ENCODE measurements at regions not wholly inside any gene's neighbourhood (a gene's known extent, or its start where the extent isn't known, plus 50 kb on each side); places are given as distances from the start of the nearest gene placed in this dataset.

DNA sequence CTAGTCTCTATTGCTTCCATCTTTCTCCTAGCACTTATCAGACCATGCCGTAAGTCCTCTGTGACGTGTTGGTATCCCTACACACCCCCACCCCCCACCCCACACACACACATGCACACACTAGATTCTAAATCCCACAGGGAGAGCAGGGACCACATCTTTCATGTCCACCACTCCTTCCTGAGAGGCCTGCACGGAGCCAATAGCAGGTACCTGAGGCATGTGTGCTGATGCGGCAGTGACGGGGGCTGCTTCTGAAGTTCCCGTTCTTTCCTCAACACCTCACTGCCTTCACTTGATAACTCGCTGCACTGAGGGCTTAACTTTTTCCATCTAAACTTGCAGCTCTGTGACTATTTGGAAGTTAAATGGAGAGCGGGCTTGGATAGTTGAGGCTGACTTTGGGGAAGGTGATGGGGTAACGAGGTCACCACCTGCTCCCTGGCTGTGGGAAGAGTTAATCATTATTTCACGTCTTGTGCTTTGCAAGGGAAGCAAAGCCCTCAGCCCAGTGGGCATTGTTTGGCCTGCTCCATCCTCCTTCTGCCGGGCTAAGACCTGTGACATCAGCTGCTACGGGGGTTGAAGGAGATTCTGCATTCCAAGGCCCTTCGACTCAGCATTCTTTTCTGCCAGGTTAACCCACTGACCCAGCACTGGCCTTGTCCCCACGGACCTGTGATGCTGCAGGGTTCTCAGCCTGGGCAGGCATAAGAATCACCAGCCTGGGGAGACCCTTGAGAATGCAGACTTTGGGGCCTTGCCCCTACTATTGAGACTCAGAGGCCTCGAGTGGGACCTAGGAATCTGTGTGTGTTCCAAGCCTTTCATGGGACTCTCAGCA, 187.8 kb downstream of the ANKRD60 start:
- DNase-seq = no peak
- peaks cover 6% of the 10 kb centered on the region for H3K9me3 Mint-ChIP-seq (ENCODE audit: unreplicated experiment)
- H3K27me3 Mint-ChIP-seq (ENCODE audit: unreplicated experiment) = peaks cover 9% of the 10 kb centered on the region

DNA sequence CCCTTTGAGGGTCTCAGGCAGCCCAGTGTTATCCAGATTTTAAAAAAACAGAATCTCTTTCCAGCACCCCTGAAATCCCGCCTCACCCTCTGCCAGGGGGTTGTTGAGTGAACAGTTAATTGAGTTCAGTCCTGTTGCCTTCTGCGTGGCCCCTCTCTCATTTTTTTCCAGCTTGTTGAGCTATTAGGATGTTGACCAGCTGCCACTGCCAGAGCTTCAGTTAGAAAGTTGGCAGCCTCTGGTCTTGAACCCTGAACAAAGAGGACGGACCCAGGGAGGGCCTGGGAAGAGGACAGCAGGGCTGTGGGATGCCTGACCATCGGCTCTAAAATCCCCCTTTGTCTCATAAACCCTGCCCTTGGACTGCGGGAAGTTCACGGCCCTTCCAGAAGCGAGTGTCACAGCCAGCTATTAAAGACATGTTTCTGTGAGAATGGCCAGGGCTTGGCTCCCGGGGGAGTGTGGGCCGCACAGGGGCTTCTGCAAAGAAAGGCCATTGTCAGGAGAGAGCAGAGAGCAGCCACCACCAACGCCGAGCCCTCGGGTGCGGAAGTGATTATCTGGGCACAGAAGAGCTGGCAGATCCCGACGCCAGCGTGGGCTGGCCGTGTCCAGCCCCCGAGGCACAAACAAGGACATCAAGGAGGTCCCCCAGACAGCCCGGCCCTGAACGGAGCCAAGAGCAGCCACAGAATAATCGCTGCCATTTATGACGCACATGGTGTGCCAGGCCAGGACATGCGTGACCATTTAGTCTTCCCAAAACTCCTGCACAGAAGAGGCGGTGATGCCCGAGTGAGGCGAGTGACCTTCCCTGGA, 189.0 kb downstream of the ANKRD60 start:
- DNase-seq = peak; percentile 52
- Mint-ChIP-seq H3K36me3 (ENCODE audit: unreplicated experiment) (peaks cover 4% of the 10 kb centered on the region), H3K4me3 (ENCODE audit: unreplicated experiment) (no peak overlapping the region), H3K27ac (ENCODE audit: unreplicated experiment) (peak overlapping the region; percentile 11), H3K9me3 (ENCODE audit: unreplicated experiment) (peaks cover 6% of the 10 kb centered on the region), H3K27me3 (ENCODE audit: unreplicated experiment) (peaks cover 9% of the 10 kb centered on the region), H3K4me1 (ENCODE audit: low read depth, unreplicated experiment) (peaks cover 20% of the 10 kb centered on the region)
- TF ChIP-seq, protein P1, sequence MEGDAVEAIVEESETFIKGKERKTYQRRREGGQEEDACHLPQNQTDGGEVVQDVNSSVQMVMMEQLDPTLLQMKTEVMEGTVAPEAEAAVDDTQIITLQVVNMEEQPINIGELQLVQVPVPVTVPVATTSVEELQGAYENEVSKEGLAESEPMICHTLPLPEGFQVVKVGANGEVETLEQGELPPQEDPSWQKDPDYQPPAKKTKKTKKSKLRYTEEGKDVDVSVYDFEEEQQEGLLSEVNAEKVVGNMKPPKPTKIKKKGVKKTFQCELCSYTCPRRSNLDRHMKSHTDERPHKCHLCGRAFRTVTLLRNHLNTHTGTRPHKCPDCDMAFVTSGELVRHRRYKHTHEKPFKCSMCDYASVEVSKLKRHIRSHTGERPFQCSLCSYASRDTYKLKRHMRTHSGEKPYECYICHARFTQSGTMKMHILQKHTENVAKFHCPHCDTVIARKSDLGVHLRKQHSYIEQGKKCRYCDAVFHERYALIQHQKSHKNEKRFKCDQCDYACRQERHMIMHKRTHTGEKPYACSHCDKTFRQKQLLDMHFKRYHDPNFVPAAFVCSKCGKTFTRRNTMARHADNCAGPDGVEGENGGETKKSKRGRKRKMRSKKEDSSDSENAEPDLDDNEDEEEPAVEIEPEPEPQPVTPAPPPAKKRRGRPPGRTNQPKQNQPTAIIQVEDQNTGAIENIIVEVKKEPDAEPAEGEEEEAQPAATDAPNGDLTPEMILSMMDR (IDR thresholded peaks at IDR 0.05; ENCODE audit: partially characterized antibody, unreplicated experiment) = no peak

More for the DNA sequence above, 187.8 kb downstream of the ANKRD60 start:
- TF ChIP-seq, protein P1 (IDR thresholded peaks at IDR 0.05; ENCODE audit: partially characterized antibody, unreplicated experiment) = no peak
- Mint-ChIP-seq H3K36me3 (ENCODE audit: unreplicated experiment) (peaks cover 4% of the 10 kb centered on the region), H3K4me1 (ENCODE audit: low read depth, unreplicated experiment) (peaks cover 29% of the 10 kb centered on the region), H3K4me3 (ENCODE audit: unreplicated experiment) (no peak overlapping the region), H3K27ac (ENCODE audit: unreplicated experiment) (no peak overlapping the region)

DNA sequence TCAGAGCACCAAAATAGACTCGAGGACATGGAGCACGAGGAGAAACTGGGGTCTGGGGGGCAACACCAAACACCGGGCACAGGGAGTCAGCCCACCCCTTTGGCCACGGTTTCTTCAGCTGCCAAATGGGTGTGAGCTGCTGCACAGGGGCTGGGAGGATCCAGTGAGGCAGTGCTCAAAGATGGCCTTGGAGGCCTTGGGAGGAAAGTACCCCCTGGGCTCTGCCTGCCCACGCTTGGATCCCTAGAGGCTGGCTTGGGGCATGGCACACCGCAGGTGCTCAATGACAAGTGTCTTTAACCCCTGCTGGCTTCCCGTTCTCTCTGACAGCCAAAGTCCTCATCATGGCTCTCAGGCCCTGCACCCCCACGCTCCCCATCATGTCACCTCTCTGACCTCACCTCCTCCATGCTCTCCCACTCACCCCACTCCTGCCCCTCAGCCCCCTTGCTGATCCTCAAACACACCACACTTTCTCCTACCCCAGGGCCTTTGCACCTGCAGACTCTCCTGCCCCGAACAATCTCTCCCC, 190.3 kb downstream of the ANKRD60 start:
- Mint-ChIP-seq H3K4me1 (ENCODE audit: low read depth, unreplicated experiment) (peaks cover 10% of the 10 kb centered on the region), H3K9me3 (ENCODE audit: unreplicated experiment) (peaks cover 4% of the 10 kb centered on the region), H3K36me3 (ENCODE audit: unreplicated experiment) (peaks cover 4% of the 10 kb centered on the region), H3K27me3 (ENCODE audit: unreplicated experiment) (peaks cover 6% of the 10 kb centered on the region), H3K4me3 (ENCODE audit: unreplicated experiment) (no peak overlapping the region), H3K27ac (ENCODE audit: unreplicated experiment) (no peak overlapping the region)
- TF ChIP-seq, protein P1 (IDR thresholded peaks at IDR 0.05; ENCODE audit: partially characterized antibody, unreplicated experiment) = no peak
- DNase-seq = no peak

DNA sequence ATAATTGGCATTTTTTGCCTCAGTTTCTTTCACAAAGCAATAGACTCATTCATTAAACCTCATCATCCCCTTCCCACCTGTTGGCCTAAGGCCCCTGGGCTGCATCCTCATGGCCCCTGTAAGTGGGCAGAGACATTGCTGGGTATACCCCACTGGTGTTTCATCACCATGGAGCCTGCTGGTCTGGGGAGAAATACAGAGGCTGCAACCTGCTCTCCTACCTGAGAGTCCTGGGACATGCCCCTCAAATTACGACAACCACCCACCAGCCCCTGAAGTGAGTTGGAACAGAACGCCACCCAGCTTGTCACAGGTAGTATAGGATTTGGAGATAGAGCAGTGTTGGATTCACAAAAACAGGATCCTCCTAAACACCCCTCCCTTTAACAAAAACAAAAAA, 190.8 kb downstream of the ANKRD60 start:
- Mint-ChIP-seq H3K36me3 (ENCODE audit: unreplicated experiment) (peaks cover 4% of the 10 kb centered on the region), H3K9me3 (ENCODE audit: unreplicated experiment) (peaks cover 4% of the 10 kb centered on the region), H3K4me3 (ENCODE audit: unreplicated experiment) (no peak overlapping the region), H3K27me3 (ENCODE audit: unreplicated experiment) (peaks cover 3% of the 10 kb centered on the region), H3K4me1 (ENCODE audit: low read depth, unreplicated experiment) (peaks cover 7% of the 10 kb centered on the region), H3K27ac (ENCODE audit: unreplicated experiment) (no peak overlapping the region)
- DNase-seq = no peak
- TF ChIP-seq, protein P1 (IDR thresholded peaks at IDR 0.05; ENCODE audit: partially characterized antibody, unreplicated experiment) = no peak

Data from glutamatergic neuron (in vitro differentiated cells).